ENCODE measurements at regions not wholly inside any gene's neighbourhood (a gene's known extent, or its start where the extent isn't known, plus 50 kb on each side); places are given as distances from the start of the nearest gene placed in this dataset.

- TF ChIP-seq CHD7 (IDR thresholded peaks at IDR 0.05; ENCODE audit: insufficient replicate concordance, low read length) (no peak), BCL11A (IDR thresholded peaks at IDR 0.05; ENCODE audit: low read depth in 2 of 2, low read length in 2 of 2) (no peak), CTCF (IDR thresholded peaks at IDR 0.05; ENCODE audit: control extremely low read depth in 1 of 3, insufficient read depth in 1 of 3, low read depth in 1 of 3, low read length in 3 of 3) (no peak)
Measured at GRCh38 chr4:124955476-124955875, 242.9 kb upstream of the ANKRD50 start (continued).

Measured in H1 (cell line).